Adrenal gland (tissue), 5 donors: ENCODE measurements at regions not wholly inside any gene's neighbourhood (a gene's known extent, or its start where the extent isn't known, plus 50 kb on each side); places are given as distances from the start of the nearest gene placed in this dataset.

Experiments
- POLR2A ChIP-seq, 2 donors: fragments of 450-650 bp; IDR thresholded peaks; one replicate each; pipeline ENCODE4 v1.6.1; 2017; ENCODE audit warnings: antibody characterized with exemption in 2 of 2, mild to moderate bottlenecking in 2 of 2, moderate library complexity in 1 of 2
- TF ChIP-seq, protein P1 (sequence below), 6 experiments: fragments of 450-650 bp in 4 of 6; fragments of 200-600 bp in 2 of 6; sonication (generic) in 1 of 6; IDR thresholded peaks; 1 replicate in 5 of 6; 2 replicates in 1 of 6; pipeline versions ENCODE4 v1.5.1 to v1.8.0; 2016 to 2021; ENCODE audit warnings: antibody characterized with exemption in 6 of 6, mild to moderate bottlenecking in 2 of 6, moderate library complexity in 1 of 6
- donor health status: DM: no; HTN: no; CAD: no.

DNA sequence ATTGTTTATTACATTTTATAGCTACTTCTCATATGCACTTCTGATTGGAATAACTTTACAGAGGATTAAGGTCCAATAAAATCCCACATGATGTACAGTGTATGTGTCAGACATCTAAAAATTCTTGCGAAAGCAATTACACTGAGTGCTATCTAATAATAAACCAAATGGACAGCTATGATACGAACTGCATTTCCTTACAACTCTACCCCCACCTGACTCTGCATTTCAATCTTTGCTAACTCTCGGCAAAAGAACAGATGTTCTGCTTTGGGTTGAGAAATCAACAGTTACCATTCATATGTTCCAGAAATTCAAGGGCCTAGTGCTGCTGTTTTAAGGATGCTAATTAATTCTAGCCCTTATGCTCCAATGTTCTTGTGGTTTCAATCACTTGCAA lies 287.9 kb upstream of the NOCT start:
- TF ChIP-seq, protein P1, sequence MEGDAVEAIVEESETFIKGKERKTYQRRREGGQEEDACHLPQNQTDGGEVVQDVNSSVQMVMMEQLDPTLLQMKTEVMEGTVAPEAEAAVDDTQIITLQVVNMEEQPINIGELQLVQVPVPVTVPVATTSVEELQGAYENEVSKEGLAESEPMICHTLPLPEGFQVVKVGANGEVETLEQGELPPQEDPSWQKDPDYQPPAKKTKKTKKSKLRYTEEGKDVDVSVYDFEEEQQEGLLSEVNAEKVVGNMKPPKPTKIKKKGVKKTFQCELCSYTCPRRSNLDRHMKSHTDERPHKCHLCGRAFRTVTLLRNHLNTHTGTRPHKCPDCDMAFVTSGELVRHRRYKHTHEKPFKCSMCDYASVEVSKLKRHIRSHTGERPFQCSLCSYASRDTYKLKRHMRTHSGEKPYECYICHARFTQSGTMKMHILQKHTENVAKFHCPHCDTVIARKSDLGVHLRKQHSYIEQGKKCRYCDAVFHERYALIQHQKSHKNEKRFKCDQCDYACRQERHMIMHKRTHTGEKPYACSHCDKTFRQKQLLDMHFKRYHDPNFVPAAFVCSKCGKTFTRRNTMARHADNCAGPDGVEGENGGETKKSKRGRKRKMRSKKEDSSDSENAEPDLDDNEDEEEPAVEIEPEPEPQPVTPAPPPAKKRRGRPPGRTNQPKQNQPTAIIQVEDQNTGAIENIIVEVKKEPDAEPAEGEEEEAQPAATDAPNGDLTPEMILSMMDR (IDR thresholded peaks at IDR 0.05): no peak
- no peak for TF ChIP-seq POLR2A (IDR thresholded peaks at IDR 0.05)
